Endothelial cell of umbilical vein (primary cell): ENCODE measurements at regions not wholly inside any gene's neighbourhood (a gene's known extent, or its start where the extent isn't known, plus 50 kb on each side); places are given as distances from the start of the nearest gene placed in this dataset.

ENCODE experiments used
- BruUV-seq: library from RNA; stranded (reverse); fragments of 400-500 nt; replicated peaks from 2 replicates; lab custom pipeline; 2021; lab: Mats Ljungman, UMichigan
- CTCF ChIA-PET: fragments of 300-600, 350-600 bp; sonication (Branson Sonifier 250); formaldehyde crosslinking; loops from one replicate; lab custom pipeline; 2021; ENCODE audit warnings: antibody characterized with exemption, inconsistent platforms; lab: Charles Lee
- POLR2A ChIA-PET: fragments of 300-600, 350-600 bp; sonication (Branson Sonifier 250); formaldehyde crosslinking; loops from one replicate; lab custom pipeline; 2021; ENCODE audit warnings: antibody characterized with exemption, inconsistent platforms; lab: Charles Lee
- DNase-seq: peaks from one replicate; pipeline ENCODE4 v3.0.0-alpha.2; 2011; ENCODE audit warnings: low read depth, low spot score
- FAIRE-seq: peaks from 2 replicates; lab custom pipeline; 2011; peaks lifted over from hg19 to GRCh38; lab: Jason Lieb, UNC
- H2AFZ ChIP-seq: 2 replicates; pipeline ENCODE4 v1.6.0; 2012; ENCODE audit warnings: low read depth, low read length, control low read depth, inconsistent platforms
- H3K27ac ChIP-seq: 2 replicates; pipeline ENCODE4 v1.5.1; 2011; ENCODE audit warnings: low read depth, mild to moderate bottlenecking, control low read depth, low read length, moderate library complexity; ENCODE audit not compliant: insufficient read depth
- H3K27me3 ChIP-seq, 2 experiments: 2 replicates each; pipeline versions ENCODE4 v1.6.0 to v1.6.1; 2011; ENCODE audit warnings: low read length in 2 of 2, mixed read lengths in 1 of 2; ENCODE audit not compliant: control insufficient read depth in 2 of 2, insufficient read depth in 2 of 2
- H3K36me3 ChIP-seq, 2 experiments: 2 replicates in 1 of 2; 3 replicates in 1 of 2; pipeline ENCODE4 v1.5.1; 2011; ENCODE audit warnings: low read length in 2 of 2, mild to moderate bottlenecking in 1 of 2, moderate library complexity in 1 of 2; ENCODE audit not compliant: control insufficient read depth in 2 of 2, insufficient read depth in 2 of 2; ENCODE audit errors: extremely low read depth in 1 of 2
- H3K4me1 ChIP-seq: 3 replicates; pipeline ENCODE4 v1.5.1; 2011; ENCODE audit warnings: mild to moderate bottlenecking, low read length; ENCODE audit not compliant: control insufficient read depth, insufficient read depth; ENCODE audit errors: extremely low read depth
- H3K4me2 ChIP-seq: 2 replicates; pipeline ENCODE4 v1.6.1; 2011; ENCODE audit warnings: low read length, control low read depth, mixed read lengths; ENCODE audit not compliant: insufficient read depth
- H3K4me3 ChIP-seq, 3 experiments: fragments of 200-600 bp in 1 of 3; sonication (generic), shearing (Covaris generic) in 1 of 3; replicated peaks in 1 of 3; 2 replicates each; pipeline ENCODE4 v1.5.1; 2011 to 2016; ENCODE audit warnings: control low read depth in 3 of 3, low read length in 3 of 3, mild to moderate bottlenecking in 2 of 3, inconsistent platforms in 1 of 3, low read depth in 1 of 3, moderate library complexity in 1 of 3; ENCODE audit not compliant: insufficient read depth in 1 of 3
- H3K79me2 ChIP-seq: 2 replicates; pipeline ENCODE4 v1.6.0; 2012; ENCODE audit warnings: low read length, inconsistent platforms; ENCODE audit not compliant: control insufficient read depth, insufficient read depth
- H3K9ac ChIP-seq: replicated peaks from 2 replicates; pipeline ENCODE3; 2011; ENCODE audit warnings: low read length, control low read depth; ENCODE audit not compliant: insufficient read depth; ENCODE audit errors: extremely low read depth
- H3K9me1 ChIP-seq: replicated peaks from 3 replicates; pipeline ENCODE4 v1.6.0; 2011; ENCODE audit warnings: mild to moderate bottlenecking, low read length; ENCODE audit not compliant: control insufficient read depth, insufficient read depth; ENCODE audit errors: extremely low read depth
- H3K9me3 ChIP-seq: replicated peaks from 2 replicates; pipeline ENCODE4 v1.5.1; 2012; ENCODE audit warnings: low read length, inconsistent platforms; ENCODE audit not compliant: control insufficient read depth, insufficient read depth
- H4K20me1 ChIP-seq: replicated peaks from 2 replicates; pipeline ENCODE3; 2011; ENCODE audit warnings: mild to moderate bottlenecking, low read length; ENCODE audit not compliant: control insufficient read depth, insufficient read depth; ENCODE audit errors: extremely low read depth
- EZH2 ChIP-seq: IDR thresholded peaks from 2 replicates; pipeline ENCODE4 v1.6.1; 2012; ENCODE audit warnings: borderline replicate concordance, low read depth, mild to moderate bottlenecking, moderate library complexity, low read length, inconsistent platforms; ENCODE audit not compliant: severe bottlenecking
- FOS ChIP-seq: IDR thresholded peaks from 2 replicates; pipeline ENCODE4 v1.6.1; 2011; ENCODE audit warnings: mild to moderate bottlenecking, low read length, moderate library complexity, borderline replicate concordance; ENCODE audit not compliant: insufficient read depth
- GATA2 ChIP-seq: IDR thresholded peaks from 2 replicates; pipeline ENCODE4 v1.7.0; 2011; ENCODE audit warnings: low read depth, mild to moderate bottlenecking, moderate library complexity, mixed read lengths, low read length; ENCODE audit not compliant: insufficient read length, insufficient read depth
- JUN ChIP-seq: IDR thresholded peaks from 2 replicates; pipeline ENCODE4 v1.6.1; 2011; ENCODE audit warnings: borderline replicate concordance, low read depth; ENCODE audit not compliant: insufficient read length, insufficient read depth
- MYC ChIP-seq: IDR thresholded peaks from one replicate; pipeline ENCODE4 v1.6.1; 2011; ENCODE audit warnings: mild to moderate bottlenecking, low read depth, low read length
- POLR2A ChIP-seq: IDR thresholded peaks from 2 replicates; pipeline ENCODE4 v1.6.1; 2012; ENCODE audit warnings: low read depth, mild to moderate bottlenecking, control low read depth, low read length
- POLR2AphosphoS5 ChIP-seq: IDR thresholded peaks from 2 replicates; pipeline ENCODE4 v1.6.1; 2012; ENCODE audit warnings: low read depth, mild to moderate bottlenecking, control low read depth, low read length, moderate library complexity; ENCODE audit not compliant: insufficient read depth
- dilution Hi-C: fragments of 300-500 bp; cut with MboI; formaldehyde crosslinking; loops from one replicate; pipeline ENCODE4 v1.15.0; 2019; ENCODE audit warnings: low sequenced_read_pairs; ENCODE audit not compliant: extremely low pct_ligation_motif_present
- intact Hi-C: fragments of 100-400 bp; cut with micrococcal nuclease; formaldehyde crosslinking; loops from one replicate; pipeline ENCODE4 v1.10.0; 2022
- TF ChIP-seq, protein P1 (sequence below), 2 donors: IDR thresholded peaks; 1 replicate in 1 of 2; 2 replicates in 1 of 2; pipeline ENCODE4 v1.5.1; 2011; ENCODE audit warnings: low read length in 2 of 2, mild to moderate bottlenecking in 2 of 2, moderate library complexity in 2 of 2, control low read depth in 1 of 2, inconsistent platforms in 1 of 2, low read depth in 1 of 2; ENCODE audit not compliant: insufficient read depth in 1 of 2; ENCODE audit errors: extremely low read depth in 1 of 2
- TF ChIP-seq, protein P2 (sequence below): IDR thresholded peaks from 2 replicates; pipeline ENCODE4 v1.6.1; 2011; ENCODE audit not compliant: insufficient read depth, insufficient read length

DNA sequence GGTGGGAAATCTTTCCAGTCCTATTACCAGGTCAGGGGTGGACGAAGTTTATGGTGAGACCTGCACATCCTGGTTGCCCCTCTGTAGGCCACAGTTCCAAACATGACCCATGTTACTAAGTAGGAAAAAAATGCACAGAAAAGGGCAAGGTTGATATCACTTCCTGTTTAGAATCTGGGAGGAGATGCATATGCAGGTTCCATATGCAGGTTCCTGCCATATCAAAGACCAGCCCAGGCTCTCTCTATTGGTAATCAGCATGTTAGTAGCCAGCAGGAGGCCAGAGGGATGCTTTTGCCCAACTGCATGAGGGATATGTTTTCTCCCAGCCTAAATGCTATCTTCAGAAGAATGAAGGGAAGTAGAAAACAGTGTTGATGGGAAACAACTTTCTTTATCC, 657.2 kb downstream of the ANKRD50 start:
- no TSS peak for BruUV-seq
- H3K27ac ChIP-seq: no peak overlapping the region
- H3K9me3 ChIP-seq: no peaks in the 10 kb centered on the region
- intact Hi-C loops: no loop called here
- no peak overlapping the region for H2AFZ ChIP-seq
- no peaks in the 10 kb centered on the region for H3K79me2 ChIP-seq
- H3K9me1 ChIP-seq: no peaks in the 10 kb centered on the region
- ChIA-PET CTCF (no interaction called here), POLR2A (no interaction called here)
- no peak for TF ChIP-seq POLR2AphosphoS5
- no peak for TF ChIP-seq GATA2
- TF ChIP-seq EZH2: no peak
- TF ChIP-seq, protein P1, sequence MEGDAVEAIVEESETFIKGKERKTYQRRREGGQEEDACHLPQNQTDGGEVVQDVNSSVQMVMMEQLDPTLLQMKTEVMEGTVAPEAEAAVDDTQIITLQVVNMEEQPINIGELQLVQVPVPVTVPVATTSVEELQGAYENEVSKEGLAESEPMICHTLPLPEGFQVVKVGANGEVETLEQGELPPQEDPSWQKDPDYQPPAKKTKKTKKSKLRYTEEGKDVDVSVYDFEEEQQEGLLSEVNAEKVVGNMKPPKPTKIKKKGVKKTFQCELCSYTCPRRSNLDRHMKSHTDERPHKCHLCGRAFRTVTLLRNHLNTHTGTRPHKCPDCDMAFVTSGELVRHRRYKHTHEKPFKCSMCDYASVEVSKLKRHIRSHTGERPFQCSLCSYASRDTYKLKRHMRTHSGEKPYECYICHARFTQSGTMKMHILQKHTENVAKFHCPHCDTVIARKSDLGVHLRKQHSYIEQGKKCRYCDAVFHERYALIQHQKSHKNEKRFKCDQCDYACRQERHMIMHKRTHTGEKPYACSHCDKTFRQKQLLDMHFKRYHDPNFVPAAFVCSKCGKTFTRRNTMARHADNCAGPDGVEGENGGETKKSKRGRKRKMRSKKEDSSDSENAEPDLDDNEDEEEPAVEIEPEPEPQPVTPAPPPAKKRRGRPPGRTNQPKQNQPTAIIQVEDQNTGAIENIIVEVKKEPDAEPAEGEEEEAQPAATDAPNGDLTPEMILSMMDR (IDR thresholded peaks at IDR 0.05; ENCODE audit: extremely low read depth in 1 of 2, insufficient read depth in 1 of 2, low read depth in 1 of 2, low read length in 2 of 2): no peak
- TF ChIP-seq POLR2A: no peak
- TF ChIP-seq, protein P2, sequence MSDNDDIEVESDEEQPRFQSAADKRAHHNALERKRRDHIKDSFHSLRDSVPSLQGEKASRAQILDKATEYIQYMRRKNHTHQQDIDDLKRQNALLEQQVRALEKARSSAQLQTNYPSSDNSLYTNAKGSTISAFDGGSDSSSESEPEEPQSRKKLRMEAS: no peak
- dilution Hi-C loops: no loop called here
- no peaks in the 10 kb centered on the region for H4K20me1 ChIP-seq
- H3K4me3 ChIP-seq: no peak overlapping the region
- FAIRE-seq (no peak), DNase-seq (no peak)
- no peaks in the 10 kb centered on the region for H3K36me3 ChIP-seq
- H3K9ac ChIP-seq: no peak overlapping the region
- H3K4me1 ChIP-seq: peaks cover 8% of the 10 kb centered on the region
- H3K4me2 ChIP-seq: no peak overlapping the region
- H3K27me3 ChIP-seq: no peaks in the 10 kb centered on the region

DNA sequence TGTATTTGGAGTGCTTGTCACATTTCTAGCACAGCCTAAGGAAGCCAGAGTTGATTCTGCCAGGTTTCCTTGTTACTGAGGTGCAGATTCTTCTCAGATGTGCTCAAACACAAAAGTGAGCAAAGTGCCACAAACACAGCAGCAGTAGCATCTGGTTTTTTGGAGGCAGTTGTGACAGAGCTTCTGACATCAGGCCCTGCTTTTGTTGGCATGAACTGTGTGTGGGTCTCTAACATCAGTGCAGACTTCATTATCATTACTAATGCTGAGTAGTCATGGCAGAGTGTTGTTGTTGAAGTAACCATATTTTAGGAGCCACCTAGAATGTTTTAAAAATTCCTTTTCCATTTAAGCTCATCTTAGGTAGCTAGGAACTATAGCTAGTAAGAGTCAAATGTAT, 656.6 kb downstream of the ANKRD50 start:
- dilution Hi-C loops: no loop called here
- no TSS peak for BruUV-seq

More for the DNA sequence above, 656.6 kb downstream of the ANKRD50 start:
- CTCF ChIA-PET: no interaction called here
- H3K9ac ChIP-seq: no peak overlapping the region
- intact Hi-C loops: no loop called here
- no peak overlapping the region for H3K4me2 ChIP-seq
- FAIRE-seq (no peak), DNase-seq (no peak)
- POLR2A ChIA-PET: no interaction called here
- H3K9me3 ChIP-seq: no peaks in the 10 kb centered on the region
- H3K27me3 ChIP-seq: no peaks in the 10 kb centered on the region
- H2AFZ ChIP-seq: no peak overlapping the region
- no peak overlapping the region for H3K27ac ChIP-seq
- no peak for TF ChIP-seq POLR2AphosphoS5
- TF ChIP-seq, protein P1 (IDR thresholded peaks at IDR 0.05; ENCODE audit: extremely low read depth in 1 of 2, insufficient read depth in 1 of 2, low read depth in 1 of 2, low read length in 2 of 2): no peak
- TF ChIP-seq, protein P2: no peak
- TF ChIP-seq MYC: no peak
- TF ChIP-seq FOS: no peak
- no peak for TF ChIP-seq JUN
- H3K9me1 ChIP-seq: no peaks in the 10 kb centered on the region
- no peak overlapping the region for H3K4me3 ChIP-seq
- H3K36me3 ChIP-seq: no peaks in the 10 kb centered on the region
- H3K4me1 ChIP-seq: peaks cover 14% of the 10 kb centered on the region
- no peaks in the 10 kb centered on the region for H4K20me1 ChIP-seq
- H3K79me2 ChIP-seq: no peaks in the 10 kb centered on the region
